Skeletal muscle tissue (tissue), 3 donors: ENCODE measurements at regions not wholly inside any gene's neighbourhood (a gene's known extent, or its start where the extent isn't known, plus 50 kb on each side); places are given as distances from the start of the nearest gene placed in this dataset.

Experiments
- H3K27ac ChIP-seq: one replicate; pipeline ENCODE4 v1.7.0; 2013; ENCODE audit warnings: mild to moderate bottlenecking, low read depth, low read length, inconsistent platforms
- H3K27me3 ChIP-seq, 3 donors: one replicate each; pipeline ENCODE4 v1.7.0; 2013; ENCODE audit warnings: low read length in 3 of 3; ENCODE audit not compliant: control insufficient read depth in 3 of 3, insufficient read depth in 3 of 3
- H3K36me3 ChIP-seq, 3 donors: one replicate each; pipeline ENCODE4 v1.7.0; 2013; ENCODE audit warnings: low read length in 3 of 3; ENCODE audit not compliant: control insufficient read depth in 3 of 3, insufficient read depth in 3 of 3
- H3K4me1 ChIP-seq, 3 donors: one replicate each; pipeline ENCODE4 v1.7.0; 2013; ENCODE audit warnings: low read length in 3 of 3, mild to moderate bottlenecking in 3 of 3; ENCODE audit not compliant: control insufficient read depth in 3 of 3, insufficient read depth in 3 of 3
- H3K4me3 ChIP-seq, 3 donors: one replicate each; pipeline ENCODE4 v1.7.0; 2013; ENCODE audit warnings: low read length in 3 of 3
- H3K9ac ChIP-seq, 3 donors: one replicate each; pipeline ENCODE4 v1.7.0; 2013; ENCODE audit warnings: low read length in 3 of 3, mild to moderate bottlenecking in 3 of 3, moderate library complexity in 2 of 3, low read depth in 1 of 3
- H3K9me3 ChIP-seq, 3 donors: one replicate each; pipeline ENCODE4 v1.7.0; 2013; ENCODE audit warnings: low read length in 3 of 3; ENCODE audit not compliant: control insufficient read depth in 3 of 3
- donor health status: Osteomylitis.

DNA sequence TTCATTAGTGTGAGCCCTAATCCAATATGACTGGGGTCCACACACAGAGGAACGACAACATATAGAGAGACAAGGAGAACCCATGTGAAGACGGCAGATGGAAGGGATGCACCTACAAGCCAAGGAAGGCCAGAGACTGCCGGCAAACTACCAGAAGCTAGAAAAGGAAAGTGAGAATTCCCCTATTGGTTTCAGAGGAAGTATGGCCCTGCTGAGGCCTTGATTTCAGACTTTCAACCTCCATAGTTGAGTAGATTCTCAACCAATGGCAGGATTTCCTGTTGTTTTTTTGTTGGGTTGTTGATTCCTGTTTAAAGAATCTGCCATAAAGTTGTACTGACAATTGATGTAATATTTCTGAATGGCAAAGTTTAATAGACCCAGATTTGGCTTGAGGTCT, 241.5 kb downstream of the SATB2 start:
- H3K36me3 ChIP-seq: no peaks in the 10 kb centered on the region
- peaks cover 0 to 6% (median 0%) of the 10 kb centered on the region in 3 donors for H3K9me3 ChIP-seq
- H3K4me3 ChIP-seq: no peak overlapping the region
- H3K4me1 ChIP-seq: no peaks in the 10 kb centered on the region
- H3K9ac ChIP-seq: no peak overlapping the region
- H3K27me3 ChIP-seq: no peaks in the 10 kb centered on the region
- no peak overlapping the region for H3K27ac ChIP-seq

DNA sequence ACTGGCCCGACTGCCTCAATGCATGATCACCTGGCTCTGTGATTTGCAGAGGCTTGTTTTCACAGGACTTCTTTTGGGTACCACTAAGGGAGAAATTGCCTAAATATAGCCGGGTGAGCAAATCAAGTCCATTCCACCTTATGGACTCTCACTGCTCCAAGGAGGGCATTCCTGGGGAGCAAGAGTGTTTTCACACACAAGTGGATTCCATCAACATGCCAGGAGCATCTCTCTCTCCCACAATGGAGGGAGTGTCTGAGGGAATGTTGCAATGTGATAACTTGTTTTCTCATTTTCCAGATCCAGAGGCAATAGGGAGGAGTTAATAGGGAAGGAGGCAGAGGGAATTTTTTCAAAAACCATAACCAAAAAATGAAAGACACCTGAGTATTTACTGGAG, 250.7 kb downstream of the SATB2 start:
- peaks cover 0 to 4% (median 0%) of the 10 kb centered on the region in 3 donors for H3K27me3 ChIP-seq
- no peaks in the 10 kb centered on the region for H3K36me3 ChIP-seq
- H3K9ac ChIP-seq: no peak overlapping the region
- H3K9me3 ChIP-seq: peaks cover 0 to 3% (median 0%) of the 10 kb centered on the region in 3 donors
- H3K27ac ChIP-seq: no peak overlapping the region
- no peaks in the 10 kb centered on the region for H3K4me1 ChIP-seq
- no peak overlapping the region for H3K4me3 ChIP-seq

DNA sequence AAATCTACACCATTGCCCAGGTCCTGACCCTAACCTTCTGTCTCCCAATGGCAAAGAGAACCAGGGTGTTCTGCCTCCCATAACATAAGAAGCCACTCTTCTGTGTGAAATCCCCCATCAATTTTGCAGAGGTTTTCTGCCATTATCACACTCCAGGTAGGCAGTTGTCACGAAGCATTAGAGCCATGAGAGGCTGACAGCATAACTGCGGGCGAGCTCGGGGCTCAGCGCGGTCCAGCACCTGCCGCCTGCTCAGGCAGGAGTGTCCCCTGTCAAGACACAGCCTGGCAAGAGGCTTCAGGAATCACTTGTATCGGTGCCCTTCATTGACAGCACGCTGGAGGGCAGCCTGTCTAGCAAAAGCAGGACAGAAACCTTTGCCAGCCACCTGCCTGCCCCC, 251.2 kb downstream of the SATB2 start:
- no peak overlapping the region for H3K27ac ChIP-seq
- H3K9me3 ChIP-seq: peaks cover 0 to 2% (median 0%) of the 10 kb centered on the region in 3 donors
- no peaks in the 10 kb centered on the region for H3K36me3 ChIP-seq
- peaks cover 0 to 4% (median 0%) of the 10 kb centered on the region in 3 donors for H3K27me3 ChIP-seq
- no peak overlapping the region for H3K9ac ChIP-seq
- no peaks in the 10 kb centered on the region for H3K4me1 ChIP-seq
- H3K4me3 ChIP-seq: no peak overlapping the region

- H3K36me3 ChIP-seq: no peaks in the 10 kb centered on the region
- no peak overlapping the region for H3K9ac ChIP-seq
- H3K9me3 ChIP-seq: no peaks in the 10 kb centered on the region
- H3K27ac ChIP-seq: no peak overlapping the region
- H3K4me1 ChIP-seq: no peaks in the 10 kb centered on the region
- peaks cover 0 to 4% (median 0%) of the 10 kb centered on the region in 3 donors for H3K27me3 ChIP-seq
- H3K4me3 ChIP-seq: no peak overlapping the region
These were observed 254.8 kb downstream of the SATB2 start for GRCh38 chr2:199202964-199203363.

GRCh38 chr2:199201539-199201938, 256.2 kb downstream of the SATB2 start:
- H3K27ac ChIP-seq: no peak overlapping the region
- H3K9me3 ChIP-seq: no peaks in the 10 kb centered on the region
- H3K4me1 ChIP-seq: no peaks in the 10 kb centered on the region

DNA sequence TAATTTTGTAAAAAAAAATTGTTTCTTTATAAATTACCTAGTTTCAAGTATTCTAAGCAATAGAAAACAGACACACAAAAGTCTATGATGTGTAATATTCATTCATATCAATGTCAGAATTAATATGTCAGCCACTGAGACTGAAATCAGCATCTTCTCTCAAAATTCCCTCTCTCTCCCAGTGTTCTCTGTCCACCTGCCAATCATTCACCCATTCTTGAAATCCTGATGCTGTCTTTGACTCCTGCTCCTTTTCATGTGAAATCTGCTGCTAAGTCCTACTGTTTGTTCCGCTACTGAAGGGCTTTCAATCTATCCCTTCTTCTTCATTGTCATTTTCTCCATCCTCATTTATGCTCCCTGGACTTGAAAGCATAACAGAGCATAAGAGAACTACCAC, 257.9 kb downstream of the SATB2 start:
- Histone ChIP-seq H3K4me3 (no peak overlapping the region), H3K4me1 (no peaks in the 10 kb centered on the region), H3K27ac (no peak overlapping the region), H3K36me3 (no peaks in the 10 kb centered on the region), H3K27me3 (no peaks in the 10 kb centered on the region), H3K9ac (no peak overlapping the region), H3K9me3 (no peaks in the 10 kb centered on the region)

More at GRCh38 chr2:199201539-199201938, 256.2 kb downstream of the SATB2 start:
- Histone ChIP-seq H3K36me3 (no peaks in the 10 kb centered on the region), H3K4me3 (no peak overlapping the region), H3K27me3 (peaks cover 0 to 3% (median 0%) of the 10 kb centered on the region in 3 donors), H3K9ac (no peak overlapping the region)

DNA sequence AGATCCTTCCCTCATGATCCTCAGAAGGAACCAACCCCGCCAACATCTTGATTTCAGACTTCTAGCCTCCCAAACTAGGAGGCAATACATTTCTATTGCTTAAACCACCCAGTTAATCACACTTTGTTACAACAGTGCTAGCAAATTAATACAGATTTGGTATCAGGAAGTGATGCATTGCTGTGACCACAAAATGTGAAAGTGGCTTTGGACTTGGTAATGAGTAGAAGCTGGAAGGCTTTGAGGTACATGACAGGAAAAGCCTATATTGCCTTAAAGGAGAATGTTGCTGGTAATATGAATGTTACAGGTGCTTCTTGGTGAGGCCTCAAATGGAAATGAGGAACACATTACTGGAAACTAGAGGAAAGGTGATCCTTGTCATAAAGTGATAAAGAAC, 260.3 kb downstream of the SATB2 start:
- H3K27ac ChIP-seq: no peak overlapping the region
- no peaks in the 10 kb centered on the region for H3K9me3 ChIP-seq
- H3K4me1 ChIP-seq: no peaks in the 10 kb centered on the region
- H3K36me3 ChIP-seq: no peaks in the 10 kb centered on the region
- H3K9ac ChIP-seq: no peak overlapping the region
- no peak overlapping the region for H3K4me3 ChIP-seq
- no peaks in the 10 kb centered on the region for H3K27me3 ChIP-seq

DNA sequence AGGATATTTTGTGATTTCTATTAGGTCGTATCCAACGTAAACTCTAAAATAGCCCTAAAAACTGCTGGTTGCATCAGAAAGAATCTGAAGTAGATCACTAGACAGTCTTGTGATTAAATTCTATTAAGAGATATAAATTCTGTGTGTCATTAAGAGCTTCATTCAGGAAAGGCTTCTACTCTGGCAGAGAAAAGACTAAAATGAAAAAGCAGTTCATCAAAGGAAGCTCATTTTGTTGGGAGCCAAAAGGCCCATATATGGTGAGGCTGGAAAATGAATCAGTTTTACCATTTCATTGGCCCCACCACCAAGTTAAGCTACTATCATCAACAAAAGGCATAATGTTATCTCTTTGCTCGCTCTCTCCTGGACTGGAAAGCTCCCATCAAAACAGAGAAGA, 261.1 kb downstream of the SATB2 start:
- Histone ChIP-seq H3K4me1 (no peaks in the 10 kb centered on the region), H3K4me3 (no peak overlapping the region), H3K9me3 (no peaks in the 10 kb centered on the region), H3K27me3 (no peaks in the 10 kb centered on the region), H3K36me3 (no peaks in the 10 kb centered on the region), H3K9ac (no peak overlapping the region), H3K27ac (no peak overlapping the region)

DNA sequence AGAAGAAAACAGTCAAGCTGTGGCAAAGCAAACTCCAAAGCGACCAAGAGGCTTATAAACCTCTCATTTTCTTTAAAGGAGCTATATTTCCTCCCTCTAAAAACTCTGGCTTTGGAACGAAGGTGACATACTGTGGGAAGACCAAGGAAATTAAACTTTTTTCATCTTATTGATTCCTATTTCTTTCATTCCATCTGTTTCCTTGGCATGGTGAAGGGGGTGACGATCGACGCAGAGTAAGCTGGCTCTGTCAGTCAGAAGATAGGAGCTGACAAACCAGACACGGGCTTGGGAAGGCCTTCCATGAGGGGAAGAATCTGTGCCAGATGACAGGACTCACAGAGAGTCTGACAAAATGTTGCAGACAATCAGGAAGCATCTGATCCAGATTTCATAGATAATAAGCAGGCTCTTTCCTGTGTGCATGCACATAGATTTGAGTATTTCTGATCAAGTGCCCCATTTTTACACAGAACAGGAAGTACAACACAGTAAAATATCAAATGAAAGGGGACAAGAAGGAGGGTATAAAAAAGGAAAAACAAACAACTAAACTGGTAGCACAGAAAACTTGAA, 261.7 kb downstream of the SATB2 start:
- H3K9me3 ChIP-seq: no peaks in the 10 kb centered on the region
- no peak overlapping the region for H3K27ac ChIP-seq

DNA sequence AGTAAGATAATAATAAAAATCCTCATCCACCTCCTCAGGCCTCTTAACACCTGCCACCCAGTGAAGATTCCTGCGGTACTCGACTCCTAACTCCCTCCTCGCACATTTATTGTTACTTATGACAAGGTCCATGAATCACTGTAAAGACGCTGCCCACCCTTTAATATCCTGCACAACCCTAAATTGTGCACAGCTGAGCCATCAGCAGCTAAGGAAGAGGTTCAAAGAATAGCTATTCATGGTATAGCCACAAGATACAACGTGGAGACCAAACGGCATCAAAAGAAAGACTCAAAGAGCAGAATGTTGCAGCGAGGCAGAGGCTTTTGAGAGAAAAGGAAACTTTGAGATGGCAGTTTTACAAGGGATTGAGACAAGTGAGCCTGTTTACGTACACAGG, 266.3 kb downstream of the SATB2 start:
- H3K27me3 ChIP-seq: no peaks in the 10 kb centered on the region
- no peaks in the 10 kb centered on the region for H3K9me3 ChIP-seq
- H3K4me1 ChIP-seq: no peaks in the 10 kb centered on the region
- H3K9ac ChIP-seq: no peak overlapping the region
- H3K4me3 ChIP-seq: no peak overlapping the region
- H3K36me3 ChIP-seq: no peaks in the 10 kb centered on the region
- no peak overlapping the region for H3K27ac ChIP-seq

More for the DNA sequence above, 261.7 kb downstream of the SATB2 start:
- Histone ChIP-seq H3K4me1 (no peaks in the 10 kb centered on the region), H3K9ac (no peak overlapping the region), H3K27me3 (no peaks in the 10 kb centered on the region), H3K36me3 (no peaks in the 10 kb centered on the region), H3K4me3 (no peak overlapping the region)
